ENCODE measurements at regions not wholly inside any gene's neighbourhood (a gene's known extent, or its start where the extent isn't known, plus 50 kb on each side); places are given as distances from the start of the nearest gene placed in this dataset.

GRCh38 chr3:116841003-116841735, 131.6 kb downstream of the TUSC7 start:
- no peak for TF ChIP-seq CTCF (IDR thresholded peaks at IDR 0.05)
- TF ChIP-seq POLR2A (IDR thresholded peaks at IDR 0.05) = no peak

All from adrenal gland (tissue), 5 donors.